ENCODE measurements at regions not wholly inside any gene's neighbourhood (a gene's known extent, or its start where the extent isn't known, plus 50 kb on each side); places are given as distances from the start of the nearest gene placed in this dataset.

- 64% methylated on average over 6 of the region's 6 CpGs for WGBS (ENCODE audit: low lambda C conversion rate)
- H3K4me3 ChIP-seq (replicated peaks in 1 of 3; ENCODE audit: insufficient read depth in 1 of 3, low read depth in 2 of 3, low read length in 3 of 3): no peak overlapping the region
- no TSS peak for BruUV-seq (replicated peaks)
- no peak for ATAC-seq
- H3K9me3 ChIP-seq (ENCODE audit: low read length): no peaks in the 10 kb centered on the region
- H3K9ac ChIP-seq (ENCODE audit: insufficient read depth, low read depth, low read length): no peak overlapping the region
- CTCF ChIA-PET (ENCODE audit: low intra/inter-chr PET ratio, low total read pairs): no interaction called here
- H4K20me1 ChIP-seq (ENCODE audit: insufficient read depth, low read length): no peaks in the 10 kb centered on the region
- no peak overlapping the region for H2AFZ ChIP-seq (ENCODE audit: low read length)
- intact Hi-C loops (cut with micrococcal nuclease; ENCODE audit: unreplicated experiment): loop anchor here (5.0 kb wide), 1 partner anchor 270 kb away; no protein-coding TSS in a partner anchor
- no peak overlapping the region for H3K27ac ChIP-seq (ENCODE audit: extremely low read length, insufficient read depth, low read length)
- H3K4me1 ChIP-seq (ENCODE audit: insufficient read depth, low read length): peaks cover 21% of the 10 kb centered on the region
- in situ Hi-C loops (cut with HindIII; ENCODE audit: extremely low pct_ligation_motif_present, low pct_unique_long_range_greater_than_20kb): loop anchor here (10.0 kb wide), 1 partner anchor 267 kb away; the partner anchor contains the start of gene FAM43A
- no peaks in the 10 kb centered on the region for H3K36me3 ChIP-seq (replicated peaks in 1 of 2; ENCODE audit: control insufficient read depth in 1 of 2, insufficient read depth in 2 of 2, low read length in 2 of 2)
- no peak for DNase-seq (ENCODE audit: low spot score)
- no peak overlapping the region for H3K4me2 ChIP-seq (ENCODE audit: low read depth, low read length)
- H3K27me3 ChIP-seq (ENCODE audit: control insufficient read depth in 1 of 2, insufficient read depth in 2 of 2, low read length in 2 of 2): peaks cover 0 to 14% of the 10 kb centered on the region in 2 experiments; a peak in 2 of 5 replicates
- TF ChIP-seq SMYD3 (CRISPR knock-in tag; IDR thresholded peaks at IDR 0.05) (no peak), POLR2G (IDR thresholded peaks at IDR 0.05; ENCODE audit: low read depth, low read length) (no peak), ZNF512 (CRISPR knock-in tag; IDR thresholded peaks at IDR 0.05) (peak; percentile 85; the same call in 1 of the 2 replicates)
- no peak for FAIRE-seq
- no peaks in the 10 kb centered on the region for H3K79me2 ChIP-seq (ENCODE audit: insufficient read depth, low read length)
- POLR2A ChIA-PET: no interaction called here
Observed at GRCh38 chr3:194951931-194952582, 266.4 kb downstream of the FAM43A start.

- ChIA-PET POLR2A (no interaction called here), CTCF (ENCODE audit: low intra/inter-chr PET ratio, low total read pairs) (no interaction called here)
- no TSS peak for BruUV-seq (replicated peaks)
- Histone ChIP-seq H2AFZ (ENCODE audit: low read length) (no peak overlapping the region), H3K9me3 (ENCODE audit: low read length) (no peaks in the 10 kb centered on the region), H4K20me1 (ENCODE audit: insufficient read depth, low read length) (no peaks in the 10 kb centered on the region), H3K36me3 (replicated peaks in 1 of 2; ENCODE audit: control insufficient read depth in 1 of 2, insufficient read depth in 2 of 2, low read length in 2 of 2) (no peaks in the 10 kb centered on the region), H3K79me2 (ENCODE audit: insufficient read depth, low read length) (no peaks in the 10 kb centered on the region), H3K27ac (ENCODE audit: extremely low read length, insufficient read depth, low read length) (no peak overlapping the region), H3K9ac (ENCODE audit: insufficient read depth, low read depth, low read length) (no peak overlapping the region), H3K4me3 (replicated peaks in 1 of 3; ENCODE audit: insufficient read depth in 1 of 3, low read depth in 2 of 3, low read length in 3 of 3) (no peak overlapping the region), H3K4me1 (ENCODE audit: insufficient read depth, low read length) (peaks cover 21% of the 10 kb centered on the region), H3K27me3 (ENCODE audit: control insufficient read depth in 1 of 2, insufficient read depth in 2 of 2, low read length in 2 of 2) (peaks cover 0 to 14% of the 10 kb centered on the region in 2 experiments; a peak in 2 of 5 replicates), H3K4me2 (ENCODE audit: low read depth, low read length) (peak overlapping the region; percentile 8; the same call in 1 of the 2 replicates)
- peak; percentile 80 for ATAC-seq
- DNase-seq (ENCODE audit: low spot score): peak; percentile 59
- 14% methylated on average over 3 of the region's 6 CpGs for WGBS (ENCODE audit: low lambda C conversion rate)
- in situ Hi-C loops (cut with HindIII; ENCODE audit: extremely low pct_ligation_motif_present, low pct_unique_long_range_greater_than_20kb): loop anchor here (10.0 kb wide), 1 partner anchor 268 kb away; the partner anchor contains the start of gene FAM43A
- FAIRE-seq: peak; percentile 26
- intact Hi-C loops (cut with micrococcal nuclease; ENCODE audit: unreplicated experiment): loop anchor here (5.0 kb wide), 1 partner anchor 271 kb away; no protein-coding TSS in a partner anchor
- peak; percentile 97 for TF ChIP-seq RXRB (CRISPR knock-in tag; IDR thresholded peaks at IDR 0.05; ENCODE audit: borderline replicate concordance)
- peak; percentile 18; the same call in 1 of the 2 replicates for TF ChIP-seq SOX5 (CRISPR knock-in tag; IDR thresholded peaks at IDR 0.05; ENCODE audit: borderline replicate concordance)
- TF ChIP-seq SOX6 (IDR thresholded peaks at IDR 0.05): no peak
- TF ChIP-seq SOX6 (CRISPR knock-in tag; IDR thresholded peaks at IDR 0.05): 0 out of 2 replicates have a peak, but pooled peaks have one; percentile 11
- 0 out of 2 replicates have a peak, but pooled peaks have one; percentile 21 for TF ChIP-seq GATAD2A (CRISPR knock-in tag; IDR thresholded peaks at IDR 0.05)
- TF ChIP-seq TFAP4 (IDR thresholded peaks at IDR 0.05; ENCODE audit: borderline replicate concordance, low read depth): peak; percentile 19; the same call in 1 of the 2 replicates
- TF ChIP-seq KDM1A (CRISPR knock-in tag; IDR thresholded peaks at IDR 0.05): no peak
- TF ChIP-seq SALL1 (CRISPR knock-in tag; IDR thresholded peaks at IDR 0.05): peak; percentile 22; the same call in 1 of the 2 replicates
- peak; percentile 41; the same call in 1 of the 2 replicates for TF ChIP-seq CEBPB (IDR thresholded peaks at IDR 0.05; ENCODE audit: borderline replicate concordance, low read depth, low read length)
- no peak for TF ChIP-seq MLLT10 (CRISPR knock-in tag; IDR thresholded peaks at IDR 0.05)
- TF ChIP-seq RARA (CRISPR knock-in tag; IDR thresholded peaks at IDR 0.05): peak; percentile 73
Observed at GRCh38 chr3:194952841-194953241, 267.2 kb downstream of the FAM43A start.
